AG04450 (cell line): ENCODE measurements at regions not wholly inside any gene's neighbourhood (a gene's known extent, or its start where the extent isn't known, plus 50 kb on each side); places are given as distances from the start of the nearest gene placed in this dataset.

Source experiments
- CTCF ChIA-PET: fragments of 300-600, 350-600 bp; formaldehyde crosslinking; extraction: SDS; loops from one replicate; lab custom pipeline; 2022; ENCODE audit warnings: antibody characterized with exemption, inconsistent platforms; lab: Charles Lee
- POLR2A ChIA-PET: fragments of 350-600 bp; formaldehyde crosslinking; extraction: SDS; loops from one replicate; lab custom pipeline; 2021; ENCODE audit warnings: antibody characterized with exemption, inconsistent platforms; lab: Yijun Ruan, JAX
- DNase-seq: peaks from one replicate; pipeline ENCODE4 v3.0.0-alpha.2; 2011; ENCODE audit warnings: low read depth, low spot score
- H3K27ac ChIP-seq: one replicate; pipeline ENCODE4 v1.5.1; 2012; ENCODE audit warnings: low read depth, low read length, control low read depth
- H3K27me3 ChIP-seq: one replicate; pipeline ENCODE4 v1.6.0; 2012; ENCODE audit warnings: low read length; ENCODE audit not compliant: control insufficient read depth, insufficient read depth
- H3K4me3 ChIP-seq: 2 replicates; pipeline ENCODE4 v1.5.1; 2011; ENCODE audit warnings: mild to moderate bottlenecking, low read depth, low read length, control low read depth
- H3K9me3 ChIP-seq: 2 replicates; pipeline ENCODE4 v1.5.1; 2012; ENCODE audit warnings: low read length; ENCODE audit not compliant: control insufficient read depth, insufficient read depth
- TF ChIP-seq, protein P1 (sequence below): IDR thresholded peaks from 2 replicates; pipeline ENCODE4 v1.5.1; 2011; ENCODE audit warnings: low read depth, low read length, control low read depth, inconsistent platforms

- DNase-seq: no peak
- H3K9me3 ChIP-seq: no peaks in the 10 kb centered on the region
- no peak overlapping the region for H3K4me3 ChIP-seq
- ChIA-PET CTCF (no interaction called here), POLR2A (no interaction called here)
- no peak overlapping the region for H3K27ac ChIP-seq
- TF ChIP-seq, protein P1, sequence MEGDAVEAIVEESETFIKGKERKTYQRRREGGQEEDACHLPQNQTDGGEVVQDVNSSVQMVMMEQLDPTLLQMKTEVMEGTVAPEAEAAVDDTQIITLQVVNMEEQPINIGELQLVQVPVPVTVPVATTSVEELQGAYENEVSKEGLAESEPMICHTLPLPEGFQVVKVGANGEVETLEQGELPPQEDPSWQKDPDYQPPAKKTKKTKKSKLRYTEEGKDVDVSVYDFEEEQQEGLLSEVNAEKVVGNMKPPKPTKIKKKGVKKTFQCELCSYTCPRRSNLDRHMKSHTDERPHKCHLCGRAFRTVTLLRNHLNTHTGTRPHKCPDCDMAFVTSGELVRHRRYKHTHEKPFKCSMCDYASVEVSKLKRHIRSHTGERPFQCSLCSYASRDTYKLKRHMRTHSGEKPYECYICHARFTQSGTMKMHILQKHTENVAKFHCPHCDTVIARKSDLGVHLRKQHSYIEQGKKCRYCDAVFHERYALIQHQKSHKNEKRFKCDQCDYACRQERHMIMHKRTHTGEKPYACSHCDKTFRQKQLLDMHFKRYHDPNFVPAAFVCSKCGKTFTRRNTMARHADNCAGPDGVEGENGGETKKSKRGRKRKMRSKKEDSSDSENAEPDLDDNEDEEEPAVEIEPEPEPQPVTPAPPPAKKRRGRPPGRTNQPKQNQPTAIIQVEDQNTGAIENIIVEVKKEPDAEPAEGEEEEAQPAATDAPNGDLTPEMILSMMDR: no peak
- H3K27me3 ChIP-seq: no peaks in the 10 kb centered on the region
These were observed 221.2 kb downstream of the TRPC6 start for GRCh38 chr11:101362643-101363042.

- Histone ChIP-seq H3K27me3 (no peaks in the 10 kb centered on the region), H3K4me3 (no peak overlapping the region), H3K27ac (no peak overlapping the region), H3K9me3 (no peaks in the 10 kb centered on the region)
- ChIA-PET POLR2A (no interaction called here), CTCF (no interaction called here)
- no peak for DNase-seq
- TF ChIP-seq, protein P1: no peak
These were observed 226.0 kb downstream of the TRPC6 start for GRCh38 chr11:101357771-101358170.

- no peaks in the 10 kb centered on the region for H3K27me3 ChIP-seq
- no peaks in the 10 kb centered on the region for H3K9me3 ChIP-seq
- no peak overlapping the region for H3K4me3 ChIP-seq
- TF ChIP-seq, protein P1: no peak
- no peak overlapping the region for H3K27ac ChIP-seq
- DNase-seq: no peak
- POLR2A ChIA-PET: no interaction called here
- CTCF ChIA-PET: no interaction called here
These were observed 225.2 kb upstream of the PGR start for GRCh38 chr11:101354801-101355200.

GRCh38 chr11:101348786-101349185 lies 219.2 kb upstream of the PGR start:
- TF ChIP-seq, protein P1: no peak
- no peak for DNase-seq
- POLR2A ChIA-PET: no interaction called here
- H3K4me3 ChIP-seq: no peak overlapping the region
- CTCF ChIA-PET: no interaction called here
- no peaks in the 10 kb centered on the region for H3K9me3 ChIP-seq
- H3K27me3 ChIP-seq: no peaks in the 10 kb centered on the region
- H3K27ac ChIP-seq: no peak overlapping the region

- POLR2A ChIA-PET: no interaction called here
These were observed 217.0 kb upstream of the PGR start for GRCh38 chr11:101346591-101346990.

More at GRCh38 chr11:101346591-101346990, 217.0 kb upstream of the PGR start:
- H3K9me3 ChIP-seq: no peaks in the 10 kb centered on the region
- no peak overlapping the region for H3K27ac ChIP-seq
- H3K27me3 ChIP-seq: no peaks in the 10 kb centered on the region
- TF ChIP-seq, protein P1: no peak
- no peak overlapping the region for H3K4me3 ChIP-seq
- no peak for DNase-seq
- CTCF ChIA-PET: no interaction called here
